ENCODE measurements at regions not wholly inside any gene's neighbourhood (a gene's known extent, or its start where the extent isn't known, plus 50 kb on each side); places are given as distances from the start of the nearest gene placed in this dataset.
A peak's percentile ranks its signal among the peaks of the same experiment; 100 is the strongest.
"Not testable (repeated sequence)": the region's sequence is repeated elsewhere in the genome, so short reads cannot be mapped to it uniquely, and the experiment has no call there.

GRCh38 chr5:116976767-116977166, 402.1 kb upstream of the SEMA6A start:
- no peak for DNase-seq

- no peak for DNase-seq
These were observed 396.5 kb upstream of the SEMA6A start for GRCh38 chr5:116971131-116971530.

DNA sequence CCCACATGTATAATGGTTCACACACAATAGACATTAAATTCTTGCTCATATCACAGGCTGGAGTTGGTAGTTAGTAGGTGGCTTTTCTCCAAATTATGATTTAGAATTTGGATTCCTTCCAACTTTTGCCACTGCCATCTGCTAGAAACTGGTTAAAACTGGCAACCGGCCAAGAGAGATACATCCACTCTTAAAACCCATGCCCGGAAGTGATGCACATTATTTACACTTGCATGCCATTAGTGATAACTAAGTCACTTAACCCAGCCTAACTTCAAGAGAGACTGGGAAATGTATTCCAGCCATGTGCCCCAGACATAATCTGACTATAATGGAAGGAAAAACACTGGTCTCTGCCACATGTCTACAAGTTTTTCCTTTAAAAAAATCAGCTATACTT, 395.7 kb upstream of the SEMA6A start:
- no peak for DNase-seq

- DNase-seq, result no peak
These were observed 389.8 kb upstream of the SEMA6A start for GRCh38 chr5:116964438-116964837.

DNA sequence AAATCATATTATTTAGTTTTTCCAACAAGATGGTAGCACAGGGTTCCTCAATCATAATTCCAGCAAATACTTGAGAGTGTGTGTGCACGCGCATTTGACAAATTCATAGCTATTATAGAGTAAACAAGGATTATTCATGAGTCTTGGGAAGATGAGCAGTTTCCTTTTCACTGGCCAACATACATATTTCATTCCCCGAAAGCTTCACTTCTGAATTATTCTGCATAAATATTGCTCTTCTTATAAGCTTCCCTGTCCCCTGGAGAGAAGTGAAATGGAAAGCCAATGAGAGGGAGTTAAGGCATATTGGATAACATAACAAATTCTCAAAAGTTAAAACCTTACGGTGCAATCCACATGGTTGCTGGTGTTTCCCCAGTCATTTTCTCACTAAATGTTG, 386.4 kb upstream of the SEMA6A start:
- no peak for DNase-seq

DNA sequence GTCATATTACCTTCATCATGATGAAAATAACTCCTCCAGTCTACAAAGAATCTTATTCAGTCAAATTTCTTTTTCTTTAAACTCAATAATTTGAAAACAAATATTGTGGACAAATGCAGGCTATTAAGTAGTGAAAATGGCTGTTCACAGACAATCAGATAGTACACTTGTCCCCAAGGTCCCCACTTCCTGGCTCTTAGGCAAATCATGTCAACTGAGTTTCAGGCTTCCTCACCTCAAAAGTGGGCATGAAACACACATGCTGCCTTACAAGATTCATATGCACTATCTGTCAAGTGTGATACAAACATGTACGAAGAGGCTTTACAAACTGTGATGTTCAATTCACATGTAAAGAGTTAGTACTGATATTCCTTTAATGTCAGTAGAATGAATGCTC, 385.2 kb upstream of the SEMA6A start:
- DNase-seq, result no peak

DNA sequence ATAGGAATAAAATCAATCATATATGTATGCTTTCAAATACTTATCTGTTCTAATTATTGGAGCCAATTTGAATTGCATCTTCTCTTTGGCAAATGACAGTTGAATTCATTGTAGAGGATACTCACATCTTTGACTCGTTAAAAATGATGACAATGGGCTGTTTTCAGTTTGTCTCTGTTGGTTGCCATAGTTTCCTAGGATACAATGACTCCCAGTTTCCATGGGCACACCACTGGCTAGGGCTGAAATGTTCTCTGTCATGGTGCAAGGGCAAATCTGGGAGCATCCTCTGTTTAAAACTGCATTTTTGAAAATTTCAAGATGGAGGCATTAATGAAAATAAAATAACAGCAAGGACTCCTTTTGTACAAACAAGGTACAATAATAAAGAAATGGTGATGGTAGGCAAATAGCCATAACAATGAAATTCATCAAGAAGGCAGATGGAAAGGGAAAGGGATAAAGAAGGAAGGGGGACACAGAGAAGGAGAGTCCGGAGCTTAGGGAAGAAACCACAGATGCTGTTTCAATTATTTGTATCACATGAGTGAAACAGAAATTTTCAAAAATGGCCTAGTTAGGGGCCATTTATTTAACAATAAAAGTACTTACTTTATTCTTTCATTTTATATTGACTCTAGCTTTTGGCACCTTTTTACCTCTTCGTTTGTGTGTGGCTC, 378.8 kb upstream of the SEMA6A start:
- no peak for DNase-seq

GRCh38 chr5:116951219-116951618, 376.6 kb upstream of the SEMA6A start:
- no peak for DNase-seq

DNA sequence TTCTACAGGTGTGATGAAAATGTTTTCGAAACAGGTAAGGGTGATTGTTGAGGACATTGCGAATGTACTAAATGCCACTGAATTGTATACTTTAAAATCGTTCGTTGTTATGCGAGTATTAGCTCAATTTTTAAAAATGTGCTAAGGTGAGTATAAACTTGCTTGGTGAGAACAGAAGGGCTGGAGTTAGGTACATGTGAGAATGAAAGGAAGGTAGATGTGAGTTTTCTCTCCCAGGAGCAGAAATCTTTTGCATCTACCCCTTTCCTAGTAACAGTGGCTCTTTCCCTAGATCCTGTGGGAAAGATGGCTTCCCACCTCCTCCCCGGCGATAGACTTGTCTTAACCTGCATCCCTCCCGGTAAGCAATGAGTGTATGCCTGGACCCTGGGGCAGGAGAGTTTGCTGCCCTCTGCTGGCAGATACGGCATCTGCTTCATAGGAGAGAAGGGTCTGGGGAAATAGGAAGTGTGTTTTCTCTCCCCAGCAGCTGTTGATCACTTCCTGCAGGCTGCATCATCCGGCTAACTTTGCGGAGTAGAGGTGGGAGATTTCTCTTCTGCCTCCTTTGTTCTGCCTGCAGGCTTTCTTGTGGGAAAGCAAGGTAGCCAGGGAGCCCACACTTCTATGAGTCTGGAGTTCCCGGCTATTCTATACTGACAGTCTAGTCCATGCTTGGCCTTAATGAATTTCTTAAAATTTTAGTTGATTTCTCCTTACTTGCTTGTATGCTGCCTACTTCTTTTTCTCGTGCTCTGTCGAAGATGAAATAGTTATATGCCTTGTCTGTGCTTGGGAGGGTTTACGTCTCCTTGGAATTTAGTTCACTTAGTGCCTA, 373.3 kb upstream of the SEMA6A start:
- peak; percentile 51 for DNase-seq

GRCh38 chr5:116945613-116946382, 371.2 kb upstream of the SEMA6A start:
- DNase-seq, result not testable (repeated sequence)

- DNase-seq, result no peak
These were observed 369.6 kb upstream of the SEMA6A start for GRCh38 chr5:116944183-116944582.

DNA sequence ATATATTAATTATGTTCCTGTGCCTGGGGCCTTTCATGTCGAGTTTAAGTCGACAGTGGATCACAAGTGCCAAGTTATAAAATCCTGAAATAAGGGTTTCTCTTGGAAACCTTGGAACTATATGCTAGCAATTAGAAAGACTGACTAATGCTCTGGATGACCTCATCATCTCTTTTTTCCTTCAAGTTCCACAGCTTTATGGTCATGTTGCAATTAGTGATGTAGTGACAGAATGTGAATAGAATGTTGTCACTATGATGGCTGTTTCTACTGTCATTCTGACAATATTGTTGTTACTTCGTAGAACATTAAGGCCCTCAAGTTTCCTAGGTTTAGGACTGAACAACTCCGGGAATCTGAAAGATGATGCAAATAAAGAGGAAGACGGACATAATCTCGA, 368.0 kb upstream of the SEMA6A start:
- no peak for DNase-seq

GRCh38 chr5:116939641-116940040, 365.0 kb upstream of the SEMA6A start:
- DNase-seq, result no peak

- DNase-seq, result no peak
These were observed 363.9 kb upstream of the SEMA6A start for GRCh38 chr5:116938488-116938887.

DNA sequence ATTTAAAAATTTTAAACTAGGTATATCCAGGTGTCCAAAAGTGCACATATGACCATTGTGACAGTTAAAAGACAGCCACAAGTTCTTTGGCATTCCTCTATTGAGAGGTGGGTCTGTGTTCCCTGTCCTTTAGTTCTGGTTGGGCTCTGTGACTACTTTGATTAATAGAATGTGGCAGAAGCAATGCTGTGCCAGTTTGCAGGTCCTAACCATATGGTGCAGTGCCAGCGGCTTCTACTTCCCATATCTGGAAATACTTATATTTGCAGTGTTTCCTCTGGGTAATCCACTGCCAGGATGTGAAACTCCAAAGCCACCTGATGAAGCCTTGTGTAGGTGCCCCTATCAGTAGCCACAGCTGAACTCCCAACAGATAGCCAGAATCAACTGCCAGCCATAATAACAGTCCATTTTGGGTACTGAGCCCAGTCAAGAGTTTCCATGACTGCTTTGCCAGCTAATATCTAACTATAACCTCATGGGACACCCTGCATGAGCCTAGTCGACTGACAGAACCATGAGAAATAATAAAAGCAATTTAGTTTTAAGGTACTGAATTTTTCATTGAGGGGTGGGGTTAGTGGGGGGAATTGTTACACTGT, 361.0 kb upstream of the SEMA6A start:
- no peak for DNase-seq

DNA sequence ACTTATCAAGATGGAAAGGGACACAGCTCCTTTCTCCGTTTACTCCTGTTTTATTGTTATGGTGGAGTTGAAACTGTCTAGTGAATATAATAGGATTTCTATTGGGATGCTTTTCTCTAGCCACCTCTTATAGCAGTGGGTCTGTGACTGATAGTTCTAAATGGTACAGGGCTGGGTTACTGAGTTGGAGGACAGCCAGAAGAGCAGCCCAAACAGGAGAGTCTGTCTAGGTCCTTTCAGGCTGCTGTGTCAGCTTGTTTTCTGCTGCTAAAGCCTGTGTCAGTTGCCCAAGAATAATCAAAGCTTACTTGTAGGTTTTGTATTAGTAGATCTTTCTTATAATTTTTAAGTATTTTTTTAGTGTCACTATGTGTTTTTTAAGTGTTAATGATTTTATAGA, 356.0 kb upstream of the SEMA6A start:
- DNase-seq, result no peak

DNA sequence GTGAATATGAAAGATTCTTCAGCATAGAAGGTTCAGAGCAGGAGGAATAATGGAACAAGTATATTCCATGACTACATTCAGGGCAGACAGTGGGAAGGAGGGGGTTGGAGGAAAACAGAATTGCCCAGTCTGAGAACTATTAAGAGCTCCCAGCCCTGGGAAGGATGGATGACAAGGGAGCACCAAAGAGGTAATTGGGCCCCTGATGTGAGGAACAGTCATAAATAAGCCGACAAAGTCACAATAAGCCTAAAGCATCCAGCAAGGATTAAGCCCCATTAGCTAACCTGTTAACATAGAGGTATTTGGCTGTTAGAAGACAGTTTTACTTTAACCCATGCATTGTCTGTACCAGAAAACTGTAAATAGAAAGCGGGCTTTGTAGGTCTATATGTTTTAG, 348.7 kb upstream of the SEMA6A start:
- no peak for DNase-seq

DNA sequence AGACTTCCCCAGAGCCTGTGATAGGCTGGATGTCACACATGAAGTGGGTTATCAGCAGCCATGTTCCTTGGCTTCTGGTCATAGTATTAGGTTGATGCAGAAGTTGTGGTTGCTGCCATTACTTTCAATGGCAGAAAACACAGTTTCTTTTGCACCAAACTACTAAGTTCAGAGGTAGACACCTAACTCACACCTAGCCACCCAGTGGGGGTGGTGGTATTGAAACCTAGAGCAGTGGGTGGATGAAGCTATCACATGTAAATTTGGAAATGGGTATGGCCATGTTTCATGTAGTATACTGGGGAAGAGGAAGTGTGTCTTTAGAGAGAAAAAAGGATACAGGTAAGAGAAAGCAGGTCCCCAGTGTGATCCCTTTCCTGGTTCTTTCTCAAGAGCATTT, 347.9 kb upstream of the SEMA6A start:
- DNase-seq, result no peak

DNA sequence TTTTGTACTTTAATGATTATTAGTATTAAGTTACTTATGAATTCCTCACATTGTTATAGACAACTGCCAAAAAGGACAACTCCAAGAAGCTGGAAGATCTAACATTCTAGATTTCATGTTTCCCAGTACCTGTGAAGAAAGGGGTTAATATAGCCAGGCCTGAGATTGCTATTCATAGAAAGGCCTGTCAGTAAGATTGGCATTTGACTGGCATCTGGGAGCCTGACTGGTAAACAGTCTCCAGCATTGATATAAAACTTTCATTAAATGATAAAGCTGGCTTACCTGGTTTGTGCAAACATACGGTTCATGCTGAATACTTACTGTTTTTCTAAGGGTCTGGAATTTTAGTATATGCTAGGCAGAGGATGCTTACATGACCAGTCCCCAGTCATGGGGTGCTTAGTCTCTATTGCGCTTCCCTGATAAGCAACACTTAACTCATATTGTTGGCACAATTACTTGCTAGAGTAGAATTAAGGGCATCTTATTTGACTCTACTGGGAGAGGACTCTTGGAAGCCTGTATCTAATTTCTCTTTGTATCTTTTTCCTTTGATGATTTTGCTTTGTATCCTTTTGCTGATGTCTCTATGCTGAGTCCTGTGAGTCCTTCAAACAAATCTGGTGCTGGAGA, 340.4 kb upstream of the SEMA6A start:
- no peak for DNase-seq

DNA sequence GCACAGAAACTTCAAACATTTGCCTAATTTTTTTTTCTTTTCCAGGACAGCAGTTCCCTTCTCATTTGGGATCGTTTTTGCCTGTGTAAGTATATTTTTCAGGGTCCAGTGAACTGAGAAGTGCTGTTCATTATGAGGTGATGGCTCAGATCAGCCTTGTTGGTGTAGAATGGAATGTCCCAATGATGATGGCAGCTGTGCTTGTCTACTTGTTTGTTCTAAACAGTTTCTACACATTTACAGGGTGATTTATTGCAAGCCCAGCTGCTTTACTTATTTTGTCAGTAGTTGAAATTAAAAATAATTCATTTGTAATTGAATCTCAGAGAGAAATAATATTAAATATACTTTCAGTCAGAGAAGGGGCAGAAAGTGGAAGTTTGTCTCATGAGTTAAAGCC, 337.6 kb upstream of the SEMA6A start:
- no peak for DNase-seq

DNA sequence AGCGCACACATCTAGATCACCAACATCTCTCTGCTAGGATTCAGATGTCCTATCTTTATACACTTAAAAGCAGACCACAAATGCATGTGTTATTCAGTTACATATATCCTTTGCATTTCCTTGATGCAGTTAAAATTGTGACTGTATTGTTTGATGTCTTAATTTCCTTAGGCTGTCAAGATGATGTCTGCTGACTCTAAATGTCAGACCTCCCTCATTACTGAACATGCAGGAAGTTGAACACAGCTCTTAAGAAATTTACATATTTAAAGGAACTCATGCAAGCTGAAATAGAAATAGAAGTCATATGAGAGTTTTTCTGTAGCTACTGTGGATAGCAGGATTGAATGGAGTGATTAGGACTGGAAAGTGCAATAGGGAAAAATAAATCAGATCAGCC, 336.5 kb upstream of the SEMA6A start:
- DNase-seq, result no peak

- no peak for DNase-seq
These were observed 333.9 kb upstream of the SEMA6A start for GRCh38 chr5:116908537-116908936.

DNA sequence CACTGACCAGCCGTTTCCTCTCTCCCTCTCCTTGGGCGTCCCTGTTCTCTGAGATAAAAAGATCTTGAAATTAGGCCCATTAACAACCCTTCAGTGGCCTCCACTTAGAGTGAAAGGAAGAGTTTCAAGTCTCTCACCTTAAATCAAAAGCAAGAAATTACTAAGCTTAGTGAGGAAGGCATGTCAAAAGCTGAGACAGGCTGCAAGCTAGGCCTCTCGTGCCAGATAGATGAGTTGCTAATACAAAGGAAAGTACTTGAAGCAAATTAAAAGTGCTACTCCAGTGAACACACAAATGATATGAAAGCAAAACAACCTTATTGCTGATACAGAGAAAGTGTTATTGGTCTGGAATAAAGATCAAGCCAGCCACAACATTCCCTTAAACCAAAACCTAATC, 331.3 kb upstream of the SEMA6A start:
- DNase-seq, result no peak
